Endothelial cell of umbilical vein (primary cell): ENCODE measurements at regions not wholly inside any gene's neighbourhood (a gene's known extent, or its start where the extent isn't known, plus 50 kb on each side); places are given as distances from the start of the nearest gene placed in this dataset.

Experiments
- BruUV-seq: library from RNA; stranded (reverse); fragments of 400-500 nt; replicated peaks from 2 replicates; lab custom pipeline; 2021; lab: Mats Ljungman, UMichigan
- CTCF ChIA-PET: fragments of 300-600, 350-600 bp; sonication (Branson Sonifier 250); formaldehyde crosslinking; loops from one replicate; lab custom pipeline; 2021; ENCODE audit warnings: antibody characterized with exemption, inconsistent platforms; lab: Charles Lee
- POLR2A ChIA-PET: fragments of 300-600, 350-600 bp; sonication (Branson Sonifier 250); formaldehyde crosslinking; loops from one replicate; lab custom pipeline; 2021; ENCODE audit warnings: antibody characterized with exemption, inconsistent platforms; lab: Charles Lee
- DNase-seq: peaks from one replicate; pipeline ENCODE4 v3.0.0-alpha.2; 2011; ENCODE audit warnings: low read depth, low spot score
- FAIRE-seq: peaks from 2 replicates; lab custom pipeline; 2011; peaks lifted over from hg19 to GRCh38; lab: Jason Lieb, UNC
- H2AFZ ChIP-seq: 2 replicates; pipeline ENCODE4 v1.6.0; 2012; ENCODE audit warnings: low read depth, low read length, control low read depth, inconsistent platforms
- H3K27ac ChIP-seq: 2 replicates; pipeline ENCODE4 v1.5.1; 2011; ENCODE audit warnings: low read depth, mild to moderate bottlenecking, control low read depth, low read length, moderate library complexity; ENCODE audit not compliant: insufficient read depth
- H3K27me3 ChIP-seq, 2 experiments: 2 replicates each; pipeline versions ENCODE4 v1.6.0 to v1.6.1; 2011; ENCODE audit warnings: low read length in 2 of 2, mixed read lengths in 1 of 2; ENCODE audit not compliant: control insufficient read depth in 2 of 2, insufficient read depth in 2 of 2
- H3K36me3 ChIP-seq, 2 experiments: 2 replicates in 1 of 2; 3 replicates in 1 of 2; pipeline ENCODE4 v1.5.1; 2011; ENCODE audit warnings: low read length in 2 of 2, mild to moderate bottlenecking in 1 of 2, moderate library complexity in 1 of 2; ENCODE audit not compliant: control insufficient read depth in 2 of 2, insufficient read depth in 2 of 2; ENCODE audit errors: extremely low read depth in 1 of 2
- H3K4me1 ChIP-seq: 3 replicates; pipeline ENCODE4 v1.5.1; 2011; ENCODE audit warnings: mild to moderate bottlenecking, low read length; ENCODE audit not compliant: control insufficient read depth, insufficient read depth; ENCODE audit errors: extremely low read depth
- H3K4me2 ChIP-seq: 2 replicates; pipeline ENCODE4 v1.6.1; 2011; ENCODE audit warnings: low read length, control low read depth, mixed read lengths; ENCODE audit not compliant: insufficient read depth
- H3K4me3 ChIP-seq, 3 experiments: fragments of 200-600 bp in 1 of 3; sonication (generic), shearing (Covaris generic) in 1 of 3; replicated peaks in 1 of 3; 2 replicates each; pipeline ENCODE4 v1.5.1; 2011 to 2016; ENCODE audit warnings: control low read depth in 3 of 3, low read length in 3 of 3, mild to moderate bottlenecking in 2 of 3, inconsistent platforms in 1 of 3, low read depth in 1 of 3, moderate library complexity in 1 of 3; ENCODE audit not compliant: insufficient read depth in 1 of 3
- H3K79me2 ChIP-seq: 2 replicates; pipeline ENCODE4 v1.6.0; 2012; ENCODE audit warnings: low read length, inconsistent platforms; ENCODE audit not compliant: control insufficient read depth, insufficient read depth
- H3K9ac ChIP-seq: replicated peaks from 2 replicates; pipeline ENCODE3; 2011; ENCODE audit warnings: low read length, control low read depth; ENCODE audit not compliant: insufficient read depth; ENCODE audit errors: extremely low read depth
- H3K9me1 ChIP-seq: replicated peaks from 3 replicates; pipeline ENCODE4 v1.6.0; 2011; ENCODE audit warnings: mild to moderate bottlenecking, low read length; ENCODE audit not compliant: control insufficient read depth, insufficient read depth; ENCODE audit errors: extremely low read depth
- H3K9me3 ChIP-seq: replicated peaks from 2 replicates; pipeline ENCODE4 v1.5.1; 2012; ENCODE audit warnings: low read length, inconsistent platforms; ENCODE audit not compliant: control insufficient read depth, insufficient read depth
- H4K20me1 ChIP-seq: replicated peaks from 2 replicates; pipeline ENCODE3; 2011; ENCODE audit warnings: mild to moderate bottlenecking, low read length; ENCODE audit not compliant: control insufficient read depth, insufficient read depth; ENCODE audit errors: extremely low read depth
- CTCF ChIP-seq, 2 donors: IDR thresholded peaks; 1 replicate in 1 of 2; 2 replicates in 1 of 2; pipeline ENCODE4 v1.5.1; 2011; ENCODE audit warnings: low read length in 2 of 2, mild to moderate bottlenecking in 2 of 2, moderate library complexity in 2 of 2, control low read depth in 1 of 2, inconsistent platforms in 1 of 2, low read depth in 1 of 2; ENCODE audit not compliant: insufficient read depth in 1 of 2; ENCODE audit errors: extremely low read depth in 1 of 2
- EZH2 ChIP-seq: IDR thresholded peaks from 2 replicates; pipeline ENCODE4 v1.6.1; 2012; ENCODE audit warnings: borderline replicate concordance, low read depth, mild to moderate bottlenecking, moderate library complexity, low read length, inconsistent platforms; ENCODE audit not compliant: severe bottlenecking
- FOS ChIP-seq: IDR thresholded peaks from 2 replicates; pipeline ENCODE4 v1.6.1; 2011; ENCODE audit warnings: mild to moderate bottlenecking, low read length, moderate library complexity, borderline replicate concordance; ENCODE audit not compliant: insufficient read depth
- GATA2 ChIP-seq: IDR thresholded peaks from 2 replicates; pipeline ENCODE4 v1.7.0; 2011; ENCODE audit warnings: low read depth, mild to moderate bottlenecking, moderate library complexity, mixed read lengths, low read length; ENCODE audit not compliant: insufficient read length, insufficient read depth
- JUN ChIP-seq: IDR thresholded peaks from 2 replicates; pipeline ENCODE4 v1.6.1; 2011; ENCODE audit warnings: borderline replicate concordance, low read depth; ENCODE audit not compliant: insufficient read length, insufficient read depth
- MAX ChIP-seq: IDR thresholded peaks from 2 replicates; pipeline ENCODE4 v1.6.1; 2011; ENCODE audit not compliant: insufficient read depth, insufficient read length
- MYC ChIP-seq: IDR thresholded peaks from one replicate; pipeline ENCODE4 v1.6.1; 2011; ENCODE audit warnings: mild to moderate bottlenecking, low read depth, low read length
- POLR2A ChIP-seq: IDR thresholded peaks from 2 replicates; pipeline ENCODE4 v1.6.1; 2012; ENCODE audit warnings: low read depth, mild to moderate bottlenecking, control low read depth, low read length
- POLR2AphosphoS5 ChIP-seq: IDR thresholded peaks from 2 replicates; pipeline ENCODE4 v1.6.1; 2012; ENCODE audit warnings: low read depth, mild to moderate bottlenecking, control low read depth, low read length, moderate library complexity; ENCODE audit not compliant: insufficient read depth
- dilution Hi-C: fragments of 300-500 bp; cut with MboI; formaldehyde crosslinking; loops from one replicate; pipeline ENCODE4 v1.15.0; 2019; ENCODE audit warnings: low sequenced_read_pairs; ENCODE audit not compliant: extremely low pct_ligation_motif_present
- intact Hi-C: fragments of 100-400 bp; cut with micrococcal nuclease; formaldehyde crosslinking; loops from one replicate; pipeline ENCODE4 v1.10.0; 2022

GRCh38 chr16:73798471-73798870 lies 498.1 kb upstream of the PSMD7 start:
- dilution Hi-C loops (no loop called here), intact Hi-C loops (no loop called here)
- Histone ChIP-seq H2AFZ (no peak overlapping the region), H3K4me2 (no peak overlapping the region), H3K27me3 (no peaks in the 10 kb centered on the region), H3K36me3 (no peaks in the 10 kb centered on the region), H3K4me1 (no peaks in the 10 kb centered on the region), H3K9me3 (peaks cover 2% of the 10 kb centered on the region), H3K9ac (no peak overlapping the region), H4K20me1 (no peaks in the 10 kb centered on the region), H3K79me2 (no peaks in the 10 kb centered on the region), H3K27ac (no peak overlapping the region), H3K4me3 (no peak overlapping the region), H3K9me1 (no peaks in the 10 kb centered on the region)
- no peak for DNase-seq
- CTCF ChIA-PET = no interaction called here
- FAIRE-seq = no peak
- TF ChIP-seq FOS (no peak), CTCF (IDR thresholded peaks at IDR 0.05; ENCODE audit: extremely low read depth in 1 of 2, insufficient read depth in 1 of 2, low read depth in 1 of 2, low read length in 2 of 2) (no peak), JUN (no peak), EZH2 (no peak), POLR2AphosphoS5 (no peak), MAX (no peak), GATA2 (no peak), POLR2A (no peak), MYC (no peak)
- POLR2A ChIA-PET = no interaction called here
- no TSS peak for BruUV-seq
